ENCODE measurements at regions not wholly inside any gene's neighbourhood (a gene's known extent, or its start where the extent isn't known, plus 50 kb on each side); places are given as distances from the start of the nearest gene placed in this dataset.
"Not testable (repeated sequence)": the region's sequence is repeated elsewhere in the genome, so short reads cannot be mapped to it uniquely, and the experiment has no call there.

- Histone ChIP-seq H3K36me3 (replicated peaks in 1 of 2; ENCODE audit: control insufficient read depth in 1 of 2, insufficient read depth in 2 of 2, low read length in 2 of 2) (no peaks in the 10 kb centered on the region), H3K9me3 (replicated peaks in 1 of 2; ENCODE audit: control insufficient read depth in 1 of 2, insufficient read depth in 1 of 2, low read length in 2 of 2) (no peaks in the 10 kb centered on the region), H2AFZ (ENCODE audit: insufficient read depth, low read depth, low read length, poor library complexity, severe bottlenecking) (no peak overlapping the region), H4K20me1 (ENCODE audit: insufficient read depth, low read length) (no peaks in the 10 kb centered on the region), H3K27ac (ENCODE audit: low read depth in 1 of 2, low read length in 2 of 2) (no peak overlapping the region), H3K4me1 (ENCODE audit: control insufficient read depth in 1 of 2, insufficient read depth in 2 of 2, low read length in 2 of 2) (no peaks in the 10 kb centered on the region), H3K27me3 (ENCODE audit: control insufficient read depth in 2 of 2, insufficient read depth in 2 of 2, low read length in 2 of 2) (no peaks in the 10 kb centered on the region), H3K4me3 (replicated peaks in 1 of 3; ENCODE audit: low read depth in 2 of 3, low read length in 3 of 3) (no peak overlapping the region), H3K9ac (ENCODE audit: insufficient read depth, low read length, poor library complexity, severe bottlenecking) (no peak overlapping the region), H3K79me2 (ENCODE audit: insufficient read depth, low read length) (no peaks in the 10 kb centered on the region), H3K4me2 (replicated peaks; ENCODE audit: extremely low read depth, low read length, poor library complexity, severe bottlenecking) (no peak overlapping the region)
- no peaks in the 10 kb centered on the region for H3K9me3 Mint-ChIP-seq
- H3K4me1 Mint-ChIP-seq: no peaks in the 10 kb centered on the region
- no peak for DNase-seq
- WGBS (ENCODE audit: insufficient coverage): 100% methylated on average over 1 of the region's 2 CpGs
- intact Hi-C loops (cut with micrococcal nuclease): no loop called here
- no peak overlapping the region for H3K4me3 Mint-ChIP-seq
- no peaks in the 10 kb centered on the region for H3K27me3 Mint-ChIP-seq (ENCODE audit: low read depth in 3 of 3)
- TF ChIP-seq CTCF (IDR thresholded peaks at IDR 0.05): no peak
- no peak overlapping the region for H3K27ac Mint-ChIP-seq
- H3K36me3 Mint-ChIP-seq: no peaks in the 10 kb centered on the region
Observed at GRCh38 chr4:130753926-130754325, 1658.0 kb downstream of the C4orf33 start.

DNA sequence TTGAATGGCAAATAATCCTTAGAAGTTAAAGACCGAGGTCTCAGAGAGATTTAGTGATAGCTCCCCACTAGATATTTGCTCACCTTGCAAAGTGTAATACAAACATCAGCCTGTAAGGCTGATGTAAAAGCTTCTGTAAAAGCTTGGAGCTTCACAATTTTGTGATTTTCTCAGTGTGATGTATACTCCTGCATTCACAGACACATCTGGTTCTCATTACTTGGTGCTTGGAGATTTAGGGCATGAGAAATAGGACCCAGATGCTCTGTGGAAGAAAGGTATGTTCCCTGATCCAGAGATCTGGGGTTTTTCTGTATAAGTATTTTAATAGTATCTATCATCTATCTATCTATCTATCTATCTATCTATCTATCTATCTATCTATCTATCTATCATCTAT is 1664.3 kb downstream of the C4orf33 start:
- no peaks in the 10 kb centered on the region for H3K79me2 ChIP-seq (ENCODE audit: insufficient read depth, low read length)
- H3K4me3 ChIP-seq (replicated peaks in 1 of 3; ENCODE audit: low read depth in 2 of 3, low read length in 3 of 3): no peak overlapping the region
- Mint-ChIP-seq H3K4me1 (no peaks in the 10 kb centered on the region), H3K9me3 (no peaks in the 10 kb centered on the region), H3K4me3 (no peak overlapping the region), H3K27me3 (ENCODE audit: low read depth in 3 of 3) (no peaks in the 10 kb centered on the region), H3K36me3 (no peaks in the 10 kb centered on the region), H3K27ac (no peak overlapping the region)
- H4K20me1 ChIP-seq (ENCODE audit: insufficient read depth, low read length): no peaks in the 10 kb centered on the region
- no peak overlapping the region for H3K27ac ChIP-seq (ENCODE audit: low read depth in 1 of 2, low read length in 2 of 2)
- no peak overlapping the region for H3K4me2 ChIP-seq (replicated peaks; ENCODE audit: extremely low read depth, low read length, poor library complexity, severe bottlenecking)
- H3K4me1 ChIP-seq (ENCODE audit: control insufficient read depth in 1 of 2, insufficient read depth in 2 of 2, low read length in 2 of 2): no peaks in the 10 kb centered on the region
- no peak for TF ChIP-seq CTCF (IDR thresholded peaks at IDR 0.05)
- no peak overlapping the region for H3K9ac ChIP-seq (ENCODE audit: insufficient read depth, low read length, poor library complexity, severe bottlenecking)
- WGBS (ENCODE audit: insufficient coverage): no CpG with 5 or more reads among the region's 1 CpG
- no peaks in the 10 kb centered on the region for H3K9me3 ChIP-seq (replicated peaks in 1 of 2; ENCODE audit: control insufficient read depth in 1 of 2, insufficient read depth in 1 of 2, low read length in 2 of 2)
- no peak overlapping the region for H2AFZ ChIP-seq (ENCODE audit: insufficient read depth, low read depth, low read length, poor library complexity, severe bottlenecking)
- no peaks in the 10 kb centered on the region for H3K36me3 ChIP-seq (replicated peaks in 1 of 2; ENCODE audit: control insufficient read depth in 1 of 2, insufficient read depth in 2 of 2, low read length in 2 of 2)
- no peak for DNase-seq
- intact Hi-C loops (cut with micrococcal nuclease): no loop called here
- H3K27me3 ChIP-seq (ENCODE audit: control insufficient read depth in 2 of 2, insufficient read depth in 2 of 2, low read length in 2 of 2): no peaks in the 10 kb centered on the region

DNA sequence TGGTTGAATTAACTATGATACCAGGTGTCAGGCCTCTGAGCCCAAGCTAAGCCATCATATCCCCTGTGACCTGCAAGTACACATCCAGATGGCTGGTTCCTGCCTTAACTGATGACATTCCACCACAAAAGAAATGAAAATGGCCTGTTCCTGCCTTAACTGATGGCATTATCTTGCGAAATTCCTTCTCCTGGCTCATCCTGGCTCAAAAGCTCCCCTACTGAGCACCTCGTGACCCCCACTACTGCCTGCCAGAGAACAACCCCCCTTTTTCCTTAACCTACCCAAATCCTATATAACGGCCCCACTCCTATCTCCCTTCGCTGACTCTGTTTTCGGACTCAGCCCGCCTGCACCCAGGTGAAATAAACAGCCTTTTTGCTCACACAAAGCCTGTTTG is 1671.4 kb downstream of the C4orf33 start:
- H3K36me3 Mint-ChIP-seq; H3K27me3 ChIP-seq (ENCODE audit: control insufficient read depth in 2 of 2, insufficient read depth in 2 of 2, low read length in 2 of 2); H3K27me3 Mint-ChIP-seq (ENCODE audit: low read depth in 3 of 3); H3K4me1 ChIP-seq (ENCODE audit: control insufficient read depth in 1 of 2, insufficient read depth in 2 of 2, low read length in 2 of 2); intact Hi-C loops (cut with micrococcal nuclease); H3K27ac Mint-ChIP-seq; DNase-seq; H3K4me3 ChIP-seq (replicated peaks in 1 of 3; ENCODE audit: low read depth in 2 of 3, low read length in 3 of 3); H2AFZ ChIP-seq (ENCODE audit: insufficient read depth, low read depth, low read length, poor library complexity, severe bottlenecking); H3K36me3 ChIP-seq (replicated peaks in 1 of 2; ENCODE audit: control insufficient read depth in 1 of 2, insufficient read depth in 2 of 2, low read length in 2 of 2); H3K4me3 Mint-ChIP-seq; H3K9me3 ChIP-seq (replicated peaks in 1 of 2; ENCODE audit: control insufficient read depth in 1 of 2, insufficient read depth in 1 of 2, low read length in 2 of 2); H3K9ac ChIP-seq (ENCODE audit: insufficient read depth, low read length, poor library complexity, severe bottlenecking); H3K27ac ChIP-seq (ENCODE audit: low read depth in 1 of 2, low read length in 2 of 2); H3K4me1 Mint-ChIP-seq; H3K79me2 ChIP-seq (ENCODE audit: insufficient read depth, low read length); H4K20me1 ChIP-seq (ENCODE audit: insufficient read depth, low read length); H3K4me2 ChIP-seq (replicated peaks; ENCODE audit: extremely low read depth, low read length, poor library complexity, severe bottlenecking): not testable (repeated sequence)
- 87% methylated on average over 6 of the region's 6 CpGs for WGBS (ENCODE audit: insufficient coverage)
- peaks cover 0 to 12% (median 5%) of the 10 kb centered on the region in 7 donors for H3K9me3 Mint-ChIP-seq

GRCh38 chr4:130772966-130773365 is 1677.0 kb downstream of the C4orf33 start:
- H4K20me1 ChIP-seq (ENCODE audit: insufficient read depth, low read length); H3K27ac Mint-ChIP-seq; H3K36me3 Mint-ChIP-seq; H2AFZ ChIP-seq (ENCODE audit: insufficient read depth, low read depth, low read length, poor library complexity, severe bottlenecking); H3K9ac ChIP-seq (ENCODE audit: insufficient read depth, low read length, poor library complexity, severe bottlenecking); H3K4me2 ChIP-seq (replicated peaks; ENCODE audit: extremely low read depth, low read length, poor library complexity, severe bottlenecking); H3K9me3 ChIP-seq (replicated peaks in 1 of 2; ENCODE audit: control insufficient read depth in 1 of 2, insufficient read depth in 1 of 2, low read length in 2 of 2); H3K27me3 Mint-ChIP-seq (ENCODE audit: low read depth in 3 of 3); H3K27me3 ChIP-seq (ENCODE audit: control insufficient read depth in 2 of 2, insufficient read depth in 2 of 2, low read length in 2 of 2); H3K36me3 ChIP-seq (replicated peaks in 1 of 2; ENCODE audit: control insufficient read depth in 1 of 2, insufficient read depth in 2 of 2, low read length in 2 of 2); H3K4me1 Mint-ChIP-seq; H3K79me2 ChIP-seq (ENCODE audit: insufficient read depth, low read length); intact Hi-C loops (cut with micrococcal nuclease); H3K4me1 ChIP-seq (ENCODE audit: control insufficient read depth in 1 of 2, insufficient read depth in 2 of 2, low read length in 2 of 2); H3K4me3 ChIP-seq (replicated peaks in 1 of 3; ENCODE audit: low read depth in 2 of 3, low read length in 3 of 3); DNase-seq; H3K4me3 Mint-ChIP-seq; H3K27ac ChIP-seq (ENCODE audit: low read depth in 1 of 2, low read length in 2 of 2): not testable (repeated sequence)
- peaks cover 2 to 12% (median 5%) of the 10 kb centered on the region in 7 donors for H3K9me3 Mint-ChIP-seq
- 67% methylated on average over 1 of the region's 3 CpGs for WGBS (ENCODE audit: insufficient coverage)
